Esophagus squamous epithelium (tissue), 4 donors: ENCODE measurements at regions not wholly inside any gene's neighbourhood (a gene's known extent, or its start where the extent isn't known, plus 50 kb on each side); places are given as distances from the start of the nearest gene placed in this dataset.

Experiments used
- CTCF ChIP-seq, 6 experiments: fragments of 450-650 bp in 4 of 6; fragments of 200-600 bp in 2 of 6; sonication (generic) in 2 of 6; IDR thresholded peaks; one replicate each; pipeline ENCODE4 v1.5.1; 2016 to 2019; ENCODE audit warnings: antibody characterized with exemption in 6 of 6, mild to moderate bottlenecking in 4 of 6, moderate library complexity in 4 of 6
- POLR2A ChIP-seq, 4 donors: fragments of 450-650 bp; IDR thresholded peaks; one replicate each; pipeline ENCODE4 v1.6.1; 2017; ENCODE audit warnings: antibody characterized with exemption in 4 of 4, mild to moderate bottlenecking in 4 of 4, moderate library complexity in 3 of 4

GRCh38 chr3:6733699-6734394, 127.1 kb upstream of the GRM7 start:
- TF ChIP-seq CTCF (IDR thresholded peaks at IDR 0.05), result no peak
- no peak for TF ChIP-seq POLR2A (IDR thresholded peaks at IDR 0.05)
